IMR-90 (cell line): ENCODE measurements at regions not wholly inside any gene's neighbourhood (a gene's known extent, or its start where the extent isn't known, plus 50 kb on each side); places are given as distances from the start of the nearest gene placed in this dataset.

ENCODE experiments used
- BHLHE40 ChIP-seq: fragments of 150-350 bp; IDR thresholded peaks from 2 replicates; pipeline ENCODE4 v1.6.1; 2016; ENCODE audit warnings: mild to moderate bottlenecking, low read depth, low read length
- CEBPB ChIP-seq: IDR thresholded peaks from 2 replicates; pipeline ENCODE4 v1.6.1; 2012; ENCODE audit warnings: low read depth, low read length, improper control_type of control experiment
- CHD1 ChIP-seq: IDR thresholded peaks from 2 replicates; pipeline ENCODE4 v1.6.1; 2012; ENCODE audit warnings: low read depth, low read length, improper control_type of control experiment
- CTCF ChIP-seq: conservative IDR thresholded peaks from 2 replicates; pipeline ENCODE4 v1.5.1; 2012; ENCODE audit warnings: mild to moderate bottlenecking, low read depth, low read length, improper control_type of control experiment
- ELK1 ChIP-seq: fragments of 150-350 bp; IDR thresholded peaks from 2 replicates; pipeline ENCODE4 v1.6.1; 2016; ENCODE audit warnings: low read depth, mild to moderate bottlenecking, low read length, moderate library complexity, borderline replicate concordance
- MAZ ChIP-seq: IDR thresholded peaks from 2 replicates; pipeline ENCODE4 v1.6.1; 2012; ENCODE audit warnings: low read depth, mild to moderate bottlenecking, low read length, improper control_type of control experiment, moderate library complexity, borderline replicate concordance
- MXI1 ChIP-seq: IDR thresholded peaks from 2 replicates; pipeline ENCODE4 v1.6.1; 2012; ENCODE audit warnings: low read depth, mild to moderate bottlenecking, low read length, moderate library complexity, borderline replicate concordance
- POLR2A ChIP-seq: IDR thresholded peaks from 2 replicates; pipeline ENCODE4 v1.6.1; 2012; ENCODE audit warnings: mild to moderate bottlenecking, low read depth, low read length
- RAD21 ChIP-seq: IDR thresholded peaks from 2 replicates; pipeline ENCODE4 v1.6.1; 2012; ENCODE audit warnings: low read length, improper control_type of control experiment
- RCOR1 ChIP-seq: IDR thresholded peaks from 2 replicates; pipeline ENCODE4 v1.6.1; 2012; ENCODE audit warnings: mild to moderate bottlenecking, low read length, improper control_type of control experiment; ENCODE audit not compliant: insufficient replicate concordance
- USF2 ChIP-seq: fragments of 150-350 bp; IDR thresholded peaks from 2 replicates; pipeline ENCODE4 v1.6.1; 2017; ENCODE audit warnings: mild to moderate bottlenecking, antibody characterized with exemption, low read length, low read depth

- TF ChIP-seq CTCF (no peak), BHLHE40 (no peak), CHD1 (no peak), RAD21 (no peak), RCOR1 (no peak), CEBPB (no peak), USF2 (no peak), MXI1 (no peak), MAZ (no peak), ELK1 (no peak), POLR2A (no peak)
Measured at GRCh38 chr16:11429823-11430222, 84.6 kb downstream of the RMI2 start.
